ENCODE measurements at regions not wholly inside any gene's neighbourhood (a gene's known extent, or its start where the extent isn't known, plus 50 kb on each side); places are given as distances from the start of the nearest gene placed in this dataset.
"Not testable (repeated sequence)": the region's sequence is repeated elsewhere in the genome, so short reads cannot be mapped to it uniquely, and the experiment has no call there.

DNA sequence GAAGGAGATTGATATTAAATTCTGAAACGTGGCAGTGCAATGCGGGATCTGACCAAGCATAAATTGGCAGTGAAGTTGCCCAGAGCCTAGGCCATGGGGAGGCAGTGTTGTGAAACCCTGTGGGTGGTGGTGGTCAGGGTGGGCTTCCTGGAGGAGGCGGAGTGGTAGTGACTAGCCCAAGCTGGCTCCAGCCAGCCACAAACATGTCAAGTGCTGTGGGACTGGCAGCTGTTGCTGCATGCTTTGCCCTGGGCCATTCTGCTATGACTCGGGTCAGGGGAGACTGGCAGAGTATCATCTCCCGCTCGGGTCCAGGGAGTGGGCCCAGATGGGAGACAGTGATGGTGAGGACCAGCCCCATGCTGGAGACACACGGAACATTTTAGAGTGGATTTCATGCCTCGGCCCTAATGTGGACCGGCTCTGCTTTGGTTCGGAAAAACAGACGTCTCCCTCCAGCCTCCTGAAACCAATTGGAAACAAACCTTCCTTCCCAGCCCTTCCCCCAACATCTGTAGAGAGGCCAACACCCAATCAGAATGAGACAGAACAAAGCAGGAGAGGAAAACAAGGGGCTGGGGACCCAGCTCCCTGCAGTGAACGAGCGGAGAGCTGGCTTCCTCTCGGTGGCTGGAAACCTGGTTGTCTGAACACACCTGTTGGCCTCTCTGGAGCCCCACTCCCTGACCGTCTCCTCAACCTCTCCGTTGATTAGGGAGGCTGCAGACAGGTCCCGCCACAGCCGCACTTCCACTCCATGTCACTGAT is 58.2 kb downstream of the TMEM270 start:
- DNase-seq: no peak

DNA sequence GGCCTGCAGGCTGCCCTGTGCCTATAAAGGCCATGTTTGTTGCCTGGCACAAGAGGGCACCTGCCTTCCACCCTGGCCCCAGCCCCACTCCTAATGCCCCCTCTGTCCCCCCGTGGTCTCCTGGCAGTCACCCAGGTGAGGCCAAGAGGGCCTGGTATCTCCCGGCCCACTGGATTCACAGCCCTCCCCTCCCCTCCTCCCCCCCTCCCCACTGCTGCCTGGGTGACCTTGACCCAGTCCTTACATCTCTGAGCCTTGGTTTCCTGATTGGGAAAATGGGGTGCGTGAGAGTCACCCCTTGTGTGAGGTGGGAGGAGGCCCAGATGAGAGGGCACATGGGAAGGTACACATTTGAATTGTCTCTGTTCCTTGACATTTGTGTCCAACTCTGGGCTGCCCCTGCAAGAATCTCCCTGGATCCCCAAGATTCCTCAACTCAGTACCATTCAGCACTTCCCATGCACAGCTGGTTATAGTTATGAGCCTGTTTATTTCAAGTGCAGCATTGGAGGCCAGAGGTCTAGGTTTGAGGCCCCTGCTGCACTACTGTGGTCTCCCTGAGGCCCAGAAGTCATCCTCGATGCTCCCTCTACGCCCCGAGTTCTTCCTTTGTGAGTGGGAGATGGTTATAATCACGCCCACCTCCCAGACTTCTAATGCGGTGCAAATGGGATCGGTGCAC is 58.9 kb downstream of the TMEM270 start:
- DNase-seq: no peak

DNA sequence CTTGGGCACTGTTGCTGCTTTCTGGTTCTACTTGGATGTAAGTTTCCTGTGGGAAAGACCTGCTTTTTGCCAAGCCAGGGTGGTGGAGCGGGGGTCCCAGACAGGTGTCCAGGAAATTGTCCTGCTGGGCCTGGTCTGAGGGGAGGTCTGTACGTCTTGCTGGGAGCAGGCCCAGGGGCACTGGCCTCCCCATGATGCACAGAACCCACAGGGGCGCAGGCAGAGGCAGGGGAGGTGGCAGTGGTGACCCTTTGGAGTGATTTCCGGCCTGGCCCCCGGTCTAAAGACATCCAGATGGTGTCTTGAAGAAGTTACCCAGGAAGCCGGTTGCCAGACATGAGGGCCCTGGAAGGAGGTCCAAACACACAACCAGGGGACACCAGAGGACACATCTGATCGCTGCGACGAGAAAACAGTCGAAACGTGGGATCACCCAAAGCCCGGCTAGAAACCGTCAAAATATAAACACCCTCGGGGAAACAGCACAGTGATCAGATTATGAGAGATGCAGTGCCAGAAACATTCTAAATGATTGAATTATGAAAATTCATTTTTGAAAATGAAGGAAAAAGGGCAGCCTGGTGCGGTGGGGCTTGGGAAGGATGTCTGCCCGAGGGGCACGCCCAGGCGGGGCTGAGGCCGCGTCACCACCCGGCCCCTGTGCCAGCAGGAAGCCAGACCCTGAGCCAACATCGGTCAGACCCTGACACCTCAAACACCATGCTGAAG is 59.6 kb downstream of the TMEM270 start:
- DNase-seq: no peak

DNA sequence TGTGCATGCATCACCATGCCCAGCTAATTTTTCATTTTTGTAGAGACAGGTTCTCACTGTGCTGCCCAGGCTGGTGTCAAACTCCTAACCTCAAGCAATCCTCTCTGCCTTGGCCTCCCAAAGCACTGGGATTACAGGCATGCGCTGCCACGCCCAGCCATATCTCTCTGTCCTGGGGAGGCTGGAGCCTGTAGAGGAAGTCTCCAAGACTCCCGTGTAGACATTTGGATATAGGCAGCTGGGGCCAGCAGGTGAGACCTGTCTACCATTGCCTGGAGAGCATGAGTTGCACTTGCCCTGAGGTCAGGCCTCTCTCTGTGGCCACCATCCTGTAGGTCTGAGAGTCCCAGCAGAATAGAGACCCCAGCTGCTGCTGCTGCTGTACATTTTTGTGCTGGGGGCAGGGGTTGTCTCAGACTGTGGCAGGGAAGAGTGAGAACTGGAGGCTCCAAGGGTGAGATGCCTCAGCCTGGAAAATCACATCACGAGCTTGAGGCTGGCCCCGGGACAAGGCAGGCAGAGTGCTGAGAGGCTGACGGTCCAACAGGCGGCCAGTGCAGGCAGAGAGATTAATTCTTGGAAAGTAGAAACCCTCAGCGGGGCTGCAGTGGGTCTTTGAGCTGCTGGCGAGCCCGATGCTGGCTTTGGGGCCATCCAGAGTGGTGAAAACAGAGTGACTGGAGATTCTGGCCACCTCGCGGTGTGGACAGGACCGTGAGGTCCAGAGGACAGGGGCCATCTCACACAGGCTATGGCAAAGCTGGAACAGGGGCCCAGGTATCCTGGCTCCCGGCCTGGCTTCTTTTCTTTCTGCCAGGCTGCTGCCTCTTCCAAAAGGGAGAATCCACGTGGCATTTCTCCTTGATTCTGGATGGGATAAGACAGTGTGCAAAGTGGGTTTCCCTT is 60.9 kb downstream of the TMEM270 start:
- peak; percentile 83 for DNase-seq

DNA sequence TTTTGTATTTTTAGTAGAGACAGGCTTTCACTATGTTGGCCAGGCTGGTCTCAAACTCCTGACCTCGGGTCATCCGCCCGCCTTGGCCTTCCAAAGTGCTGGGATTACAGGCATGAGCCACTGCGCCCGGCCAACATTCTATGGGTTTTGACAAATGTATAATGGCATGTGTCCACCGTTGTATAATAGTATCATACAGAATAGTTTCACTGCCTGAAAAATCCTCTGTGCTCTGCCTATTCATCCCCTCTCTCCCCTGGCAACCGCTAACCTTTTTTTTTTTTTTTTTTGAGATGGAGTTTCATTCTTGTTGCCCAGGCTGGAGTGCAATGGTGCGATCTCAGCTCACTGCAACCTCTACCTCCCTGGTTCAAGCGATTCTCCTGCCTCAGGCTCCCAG is 67.7 kb downstream of the TMEM270 start:
- not testable (repeated sequence) for DNase-seq

DNA sequence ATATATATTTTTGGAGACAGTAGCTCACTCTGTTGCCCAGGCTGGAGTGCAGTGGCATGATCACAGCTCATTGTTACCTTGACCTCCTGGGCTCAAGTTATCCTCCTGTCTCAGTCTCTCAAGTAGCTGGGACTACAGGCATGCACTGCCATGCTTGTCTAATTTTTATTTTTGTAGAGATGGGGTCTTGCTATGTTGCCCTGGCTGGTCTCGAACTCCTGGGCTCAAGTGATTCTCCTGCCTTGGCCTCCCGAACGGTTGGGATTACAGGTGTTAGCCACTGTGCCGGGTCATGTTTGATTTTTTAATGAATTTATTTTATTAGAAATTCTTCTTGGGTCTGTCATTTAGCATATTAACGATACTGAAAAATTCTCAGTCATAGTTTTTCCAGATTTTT is 70.5 kb downstream of the TMEM270 start:
- DNase-seq: no peak

DNA sequence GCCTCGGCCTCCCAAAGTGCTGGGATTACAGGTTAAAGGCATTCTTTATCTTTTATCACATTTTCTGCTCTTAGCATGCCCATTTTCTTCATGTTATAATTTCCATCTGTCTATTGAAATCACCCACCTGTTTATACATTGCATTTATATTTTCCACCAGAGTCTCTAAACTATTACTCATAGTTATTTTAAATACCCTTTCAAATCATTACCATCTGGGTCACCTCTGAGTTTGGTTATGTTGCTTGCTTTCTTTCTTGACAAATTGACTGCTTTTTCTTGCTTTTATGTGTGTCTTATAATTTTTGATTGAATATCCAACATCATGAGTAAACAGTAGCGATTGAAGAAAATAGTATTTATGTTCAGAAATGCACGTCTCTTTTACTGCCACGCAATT is 71.4 kb downstream of the TMEM270 start:
- no peak for DNase-seq

DNA sequence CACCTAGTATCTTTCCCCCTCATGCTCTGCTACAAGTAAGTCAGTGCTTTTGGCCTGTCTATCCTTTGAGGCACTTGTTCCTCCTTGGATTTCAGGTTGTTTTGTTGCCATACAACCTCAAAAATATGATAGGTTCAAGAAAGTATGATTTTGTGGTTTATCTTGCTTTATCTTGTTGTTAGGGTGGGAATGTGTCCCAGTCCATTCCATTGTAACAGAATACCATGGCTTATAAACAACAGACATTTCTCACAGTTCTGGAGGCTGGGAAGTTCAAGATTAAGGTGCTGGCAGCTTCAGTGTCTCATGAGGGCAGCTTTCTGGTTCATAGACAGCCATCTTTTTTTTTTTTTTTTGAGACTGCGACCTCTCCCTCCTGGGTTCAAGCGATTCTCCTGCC is 72.1 kb downstream of the TMEM270 start:
- no peak for DNase-seq

DNA sequence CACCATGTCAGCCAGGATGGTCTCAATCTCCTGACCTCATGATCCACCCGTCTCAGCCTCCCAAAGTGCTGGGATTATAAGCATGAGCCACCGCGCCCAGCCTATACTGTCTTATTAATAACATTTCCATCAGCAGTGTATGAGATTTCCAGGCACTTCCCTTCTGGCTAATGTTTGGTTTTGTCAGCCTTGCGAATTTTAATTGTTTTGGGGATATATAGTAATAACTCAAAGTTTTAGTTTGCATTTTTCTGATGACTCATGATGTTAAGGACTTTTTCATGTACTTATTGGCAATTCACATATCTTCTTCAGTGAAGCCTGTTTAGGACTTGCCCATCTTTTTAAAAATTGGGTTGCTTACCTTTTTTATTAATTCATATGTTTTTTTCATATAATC is 76.0 kb downstream of the TMEM270 start:
- DNase-seq: no peak

DNA sequence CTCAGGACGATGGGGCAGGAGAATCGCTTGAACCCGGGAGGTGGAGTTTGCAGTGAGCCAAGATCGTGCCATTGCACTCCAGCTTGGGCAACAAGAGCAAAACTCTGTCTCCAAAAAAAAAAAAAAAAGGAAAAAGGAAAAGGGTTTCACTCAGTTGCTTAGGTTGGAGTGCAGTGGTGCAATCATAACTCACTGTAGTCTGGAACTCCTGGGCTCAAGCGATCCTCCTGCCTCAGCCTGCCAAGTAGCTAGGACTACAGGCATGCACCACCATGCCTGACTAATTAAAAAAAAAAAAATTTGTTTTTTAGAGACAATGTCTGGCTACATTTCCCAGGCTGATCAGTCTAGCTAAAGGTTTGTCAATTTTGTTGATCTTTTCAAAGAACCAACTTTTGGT is 76.7 kb downstream of the TMEM270 start:
- DNase-seq: not testable (repeated sequence)

DNA sequence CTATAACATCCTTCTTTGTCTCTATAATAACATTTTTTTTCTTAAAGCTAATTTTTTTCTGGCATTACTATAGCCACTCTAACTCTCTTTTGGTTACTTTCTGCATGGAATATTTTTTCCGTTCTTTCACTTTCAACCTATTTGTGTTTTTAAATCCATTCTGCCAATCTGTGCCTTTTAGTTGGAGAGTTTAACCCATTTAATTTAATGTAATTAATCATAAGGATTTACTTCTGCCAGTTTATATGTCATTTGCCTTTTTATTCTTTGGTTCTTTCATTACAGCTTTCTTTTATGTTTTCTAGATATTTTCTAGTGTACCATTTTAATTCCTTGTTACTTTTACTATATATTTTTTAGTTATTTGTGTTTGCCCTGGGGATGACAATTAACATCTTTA is 78.6 kb downstream of the TMEM270 start:
- DNase-seq: no peak

DNA sequence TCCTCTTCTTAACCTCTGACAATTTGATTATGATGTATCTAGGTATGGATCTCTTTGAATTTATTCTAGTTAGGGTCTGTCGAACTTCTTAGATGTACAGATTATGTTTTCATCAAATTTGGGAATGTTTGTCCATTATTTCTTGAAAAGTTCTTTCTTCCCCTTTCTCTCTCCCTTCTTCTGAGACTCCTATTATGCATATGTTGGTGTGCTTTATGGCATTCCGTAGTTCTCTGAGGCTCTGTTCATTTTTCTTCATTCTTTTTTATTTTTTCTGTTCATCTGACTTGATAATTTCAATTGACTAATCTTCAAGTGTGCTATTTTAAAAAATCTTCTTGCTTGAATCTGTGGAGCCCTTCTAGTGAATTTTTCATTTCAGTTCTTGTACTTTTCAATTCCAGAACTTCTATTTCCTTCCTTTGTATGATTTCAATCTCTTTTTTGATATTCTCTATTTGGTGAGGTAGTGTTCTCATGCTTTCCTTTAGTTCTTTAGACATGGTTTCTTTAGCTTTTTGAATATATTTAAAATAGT is 79.8 kb downstream of the TMEM270 start:
- DNase-seq: no peak

DNA sequence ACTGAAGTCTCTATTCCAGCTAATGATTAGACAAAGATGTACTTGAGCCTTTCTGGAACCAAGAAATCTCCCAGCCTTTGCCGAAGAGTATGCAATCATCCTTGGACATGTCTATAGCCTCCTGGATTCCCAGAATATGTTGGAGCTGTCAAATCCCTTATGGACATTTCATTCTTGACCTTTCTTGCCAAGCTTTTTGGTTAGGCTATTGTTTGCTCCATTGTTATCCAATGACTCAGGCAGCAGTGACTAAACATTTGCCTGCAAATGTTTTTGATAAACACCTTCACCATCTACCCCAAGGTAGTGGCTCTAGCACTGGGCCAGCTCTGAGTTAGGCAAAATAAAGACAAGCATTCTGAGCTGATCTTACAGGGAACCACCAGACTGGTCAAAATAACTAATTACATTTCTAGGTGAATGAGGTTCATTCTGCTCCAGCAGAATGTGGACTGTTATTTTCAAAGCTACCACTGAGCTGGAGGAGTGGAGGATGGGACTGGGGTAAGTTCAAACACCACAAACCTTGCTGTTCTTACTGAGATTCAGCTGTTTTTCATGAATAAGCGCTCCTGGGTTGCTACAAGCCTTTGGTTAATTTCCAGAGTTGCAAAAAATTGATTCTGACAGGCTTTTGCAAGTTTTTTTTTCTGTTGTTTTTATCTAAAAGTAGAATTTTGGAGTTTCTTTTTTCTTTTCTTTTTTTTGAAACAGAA is 81.0 kb downstream of the TMEM270 start:
- no peak for DNase-seq

DNA sequence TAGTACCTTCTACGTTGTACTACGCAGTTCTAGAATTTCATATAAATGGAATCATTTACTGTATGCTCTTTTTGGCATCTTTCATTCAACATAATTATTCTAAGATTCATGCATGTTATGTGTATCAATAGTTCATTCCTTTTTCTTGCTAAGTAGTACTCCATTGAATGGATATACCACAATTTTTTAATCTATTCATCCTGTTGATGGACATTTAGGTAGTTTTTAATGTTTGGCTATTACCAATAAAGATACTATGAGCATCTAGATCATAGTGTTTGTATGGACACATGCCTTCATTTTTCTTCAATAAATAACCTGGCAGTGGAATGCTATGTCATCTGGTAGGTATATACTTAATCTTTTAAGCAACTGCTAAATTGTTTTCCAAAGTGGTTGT is 83.0 kb upstream of the ELN start:
- no peak for DNase-seq

DNA sequence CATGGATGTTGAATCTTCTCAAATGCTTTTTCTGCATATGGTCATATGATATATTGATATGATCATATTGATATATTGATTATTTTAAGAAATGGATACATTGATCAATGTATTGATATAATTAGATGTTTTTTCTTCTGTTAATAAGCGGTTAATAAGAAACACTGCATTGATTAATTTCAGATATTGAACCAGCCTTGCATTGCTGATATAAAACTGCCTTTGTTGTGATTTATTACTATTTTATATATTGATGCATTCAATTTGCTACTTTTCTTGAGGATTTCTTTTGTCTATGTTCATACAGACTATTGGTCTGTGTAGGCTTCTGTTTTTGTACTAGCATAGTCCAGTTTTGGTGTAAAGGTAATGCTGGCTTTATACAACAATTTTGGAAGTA is 79.7 kb upstream of the ELN start:
- DNase-seq: no peak

DNA sequence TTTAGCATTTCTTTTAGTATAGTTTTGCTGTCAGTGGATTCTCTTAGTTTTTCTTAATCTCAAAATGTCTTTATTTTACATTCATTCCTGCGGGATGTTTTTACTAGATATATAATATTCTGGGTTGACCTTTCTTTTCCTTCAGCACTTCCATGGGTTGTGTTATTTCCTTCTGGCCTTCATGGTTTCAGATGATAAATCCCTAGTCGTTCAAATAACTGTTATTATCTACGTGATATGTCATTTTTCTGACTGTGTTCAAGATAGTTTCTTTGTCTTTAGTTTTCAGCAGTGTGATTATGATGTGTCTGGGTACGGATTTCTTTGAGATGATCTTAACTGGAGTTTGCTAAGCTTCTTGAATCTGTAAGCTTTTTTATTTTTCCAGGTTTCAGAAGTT is 75.7 kb upstream of the ELN start:
- DNase-seq: no peak

DNA sequence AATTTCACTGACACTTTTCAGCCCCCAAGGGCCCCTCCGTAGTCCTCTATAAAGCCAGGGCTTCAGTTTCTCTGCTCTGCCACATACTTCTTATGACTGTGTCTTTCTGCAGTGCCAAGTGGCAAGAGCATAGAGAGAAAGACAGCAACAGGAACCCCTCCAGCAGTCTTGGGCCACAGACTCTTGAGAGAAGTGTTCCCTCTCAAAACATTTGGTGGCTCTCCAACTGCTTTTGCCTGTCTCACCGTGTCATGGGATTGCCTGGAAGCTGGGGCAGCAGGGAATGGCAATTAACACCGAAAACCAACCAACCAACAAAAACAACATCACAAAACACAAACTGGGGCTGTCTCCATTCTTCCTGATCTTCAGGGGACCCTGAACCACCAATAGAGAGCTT is 73.8 kb upstream of the ELN start:
- no peak for DNase-seq

DNA sequence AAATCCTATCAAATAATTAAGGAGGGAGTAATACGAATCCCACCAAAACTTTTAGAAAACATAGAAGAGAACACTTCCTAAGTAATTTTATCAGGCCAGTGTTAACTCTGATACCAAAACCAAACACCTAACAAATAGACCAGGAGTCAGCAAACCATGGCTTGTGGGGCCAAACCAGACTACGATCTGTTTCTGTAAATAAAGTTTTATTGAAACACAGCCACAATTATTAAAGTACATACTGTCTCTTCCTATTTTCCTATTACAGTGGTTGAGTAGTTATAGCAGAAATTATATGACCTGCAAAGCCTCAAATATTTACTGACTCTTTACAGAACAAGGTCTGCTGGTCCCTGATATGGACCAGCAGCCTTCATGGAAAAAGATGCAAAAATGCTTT is 73.1 kb upstream of the ELN start:
- DNase-seq: no peak

DNA sequence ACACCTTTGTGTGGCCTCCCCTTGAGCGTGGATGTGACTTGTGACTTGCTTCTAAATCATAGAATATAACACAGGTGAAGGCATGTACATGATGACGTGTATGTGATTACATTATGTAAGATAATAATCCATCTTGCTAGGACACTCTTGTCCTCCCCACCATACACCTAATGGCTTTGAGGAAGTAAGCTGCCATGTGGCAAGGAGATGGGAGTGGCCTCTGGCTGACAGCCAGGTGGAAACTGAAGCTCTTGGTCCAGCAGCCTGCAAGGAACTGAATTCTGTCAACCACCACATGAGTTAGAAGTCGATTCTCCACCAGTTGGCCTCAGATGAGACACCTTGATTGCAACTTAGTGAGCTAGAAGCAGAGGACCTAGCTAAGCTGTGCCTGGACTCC is 67.4 kb upstream of the ELN start:
- DNase-seq: no peak

DNA sequence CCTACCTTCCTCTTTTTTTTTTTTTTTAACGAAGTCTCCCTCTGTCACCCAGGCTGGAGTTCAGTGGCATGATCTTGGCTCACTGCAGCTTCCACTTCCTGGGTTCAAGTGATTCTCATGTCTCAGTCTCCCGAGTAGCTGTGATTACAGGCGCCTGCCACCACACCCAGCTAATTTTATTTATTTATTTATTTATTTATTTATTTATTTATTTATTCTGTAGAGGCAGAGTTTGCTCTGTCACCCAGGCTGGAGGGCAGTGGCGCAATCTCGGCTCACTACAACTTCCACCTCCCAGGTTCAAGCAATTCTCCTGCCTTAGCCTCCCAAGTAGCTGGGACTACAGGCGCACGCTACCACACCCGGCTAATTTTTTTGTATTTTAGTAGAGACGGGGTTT is 66.0 kb upstream of the ELN start:
- not testable (repeated sequence) for DNase-seq

DNA sequence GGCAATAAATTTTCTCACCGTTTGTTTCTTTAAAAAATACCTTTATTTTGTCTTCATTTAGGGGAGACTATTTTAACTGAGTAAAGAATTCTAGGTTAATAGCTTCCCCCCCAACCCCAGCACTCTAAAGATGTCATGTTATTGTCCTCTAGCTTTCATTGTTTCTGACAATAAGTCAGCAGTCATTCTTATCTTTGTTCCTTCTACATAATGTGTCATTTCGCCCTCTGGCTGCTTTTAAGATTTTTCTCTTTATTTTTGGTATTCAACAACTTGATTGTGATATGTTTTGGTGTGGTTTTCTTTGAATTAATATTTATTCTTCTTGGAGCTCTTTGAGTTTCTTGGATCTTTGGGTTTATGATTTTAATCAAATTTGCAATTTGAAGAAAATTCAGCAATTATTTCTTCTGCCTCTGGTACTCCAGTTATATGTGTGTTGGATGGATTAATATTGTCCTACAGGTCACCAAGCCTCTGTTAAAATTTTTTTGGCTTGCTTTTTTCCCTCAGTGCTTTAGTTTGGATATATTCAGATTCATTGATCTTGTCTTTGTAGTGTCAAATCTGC is 64.6 kb upstream of the ELN start:
- DNase-seq: no peak

DNA sequence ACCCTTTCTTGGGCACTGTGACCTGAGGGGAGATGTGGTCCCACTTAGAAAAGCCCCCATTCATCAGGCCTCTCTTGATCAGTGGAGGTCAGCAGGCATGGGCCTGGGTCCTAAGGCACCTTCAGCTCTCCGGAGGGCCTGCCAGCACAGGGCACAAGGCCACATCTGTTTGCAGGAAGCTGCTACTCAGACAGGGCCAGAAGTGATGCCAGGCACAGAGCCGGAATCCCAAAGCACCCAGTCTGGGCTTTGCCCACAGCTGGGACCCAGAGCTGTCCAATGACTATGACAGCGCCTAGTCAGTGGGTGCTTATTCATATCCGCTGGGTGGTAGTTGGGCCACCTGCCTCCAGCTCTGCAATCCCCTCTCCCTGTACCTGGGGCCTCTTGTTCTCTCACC is 63.2 kb upstream of the ELN start:
- DNase-seq: no peak

All from left hindlimb (tissue), 1 donor.